A549 (cell line): ENCODE measurements at regions not wholly inside any gene's neighbourhood (a gene's known extent, or its start where the extent isn't known, plus 50 kb on each side); places are given as distances from the start of the nearest gene placed in this dataset.

ENCODE experiments used
- ATAC-seq, 2 experiments: fragments of 200-7000 bp in 1 of 2; fragments of >200 bp in 1 of 2; cut with Nextera tagmentation in 1 of 2; cut with Tn5 transposase in 1 of 2; 3 replicates each; pipeline versions ENCODE4 v1.8.0 to v1.9.1; 2018 to 2020; ENCODE audit warnings: mild to moderate bottlenecking in 1 of 2, moderate library complexity in 1 of 2
- CTCF ChIA-PET: fragments of 300-600 bp; sonication (Branson Sonifier 250); formaldehyde crosslinking; extraction: SDS; loops from one replicate; lab custom pipeline; 2021; ENCODE audit warnings: antibody characterized with exemption, inconsistent platforms; lab: Yijun Ruan, JAX
- POLR2A ChIA-PET: fragments of 350-600 bp; formaldehyde crosslinking; extraction: SDS; loops from one replicate; lab custom pipeline; 2021; ENCODE audit warnings: antibody characterized with exemption, inconsistent platforms; lab: Yijun Ruan, JAX
- DNase-seq, 2 experiments: peaks; one replicate each; pipeline versions ENCODE4 v3.0.0 to v3.0.0-alpha.2; 2011 to 2016; ENCODE audit warnings: low read depth in 1 of 2, low spot score in 1 of 2
- FAIRE-seq: peaks from 2 replicates; lab custom pipeline; 2011; peaks lifted over from hg19 to GRCh38; lab: Jason Lieb, UNC
- H3K27ac ChIP-seq, 2 experiments: fragments of >200 bp; sonication (Bioruptor Twin); formaldehyde crosslinking; 3 replicates each; pipeline ENCODE4 v1.5.1; 2016 to 2017
- H3K4me1 ChIP-seq: fragments of >200 bp; sonication (Bioruptor Twin); formaldehyde crosslinking; 3 replicates; pipeline ENCODE4 v1.6.1; 2016
- H3K4me2 ChIP-seq: fragments of >200 bp; sonication (Bioruptor Twin); formaldehyde crosslinking; 3 replicates; pipeline ENCODE4 v1.6.1; 2016
- H3K4me3 ChIP-seq: fragments of >200 bp; sonication (Bioruptor Twin); formaldehyde crosslinking; 3 replicates; pipeline ENCODE4 v1.5.1; 2016
- H3K9me3 ChIP-seq: fragments of >200 bp; sonication (Bioruptor Twin); formaldehyde crosslinking; 3 replicates; pipeline ENCODE4 v1.6.1; 2016
- BHLHE40 ChIP-seq: IDR thresholded peaks from 2 replicates; pipeline ENCODE4 v1.6.1; 2012; ENCODE audit warnings: low read depth, low read length, inconsistent platforms
- CBX2 ChIP-seq: fragments of 200-600 bp; sonication (generic); IDR thresholded peaks from 2 replicates; pipeline ENCODE4 v1.6.1; 2016; ENCODE audit warnings: low read depth, mild to moderate bottlenecking, borderline replicate concordance
- CHD2 ChIP-seq: fragments of 150-350 bp; IDR thresholded peaks from 2 replicates; pipeline ENCODE4 v1.6.1; 2014; ENCODE audit warnings: low read length; ENCODE audit not compliant: partially characterized antibody
- CHD4 ChIP-seq: fragments of 200-600 bp; sonication (generic); IDR thresholded peaks from 2 replicates; pipeline ENCODE4 v1.6.1; 2016; ENCODE audit warnings: antibody characterized with exemption, mild to moderate bottlenecking, borderline replicate concordance
- E2F6 ChIP-seq: IDR thresholded peaks from 2 replicates; pipeline ENCODE4 v1.6.1; 2012; ENCODE audit warnings: low read depth, borderline replicate concordance
- EHMT2 ChIP-seq: fragments of 200-600 bp; sonication (generic); IDR thresholded peaks from 2 replicates; pipeline ENCODE4 v1.6.1; 2016; ENCODE audit warnings: antibody characterized with exemption, low read depth, mild to moderate bottlenecking, moderate library complexity
- EP300 ChIP-seq, 2 experiments: fragments of >200 bp; sonication (Bioruptor Twin); formaldehyde crosslinking; IDR thresholded peaks; 2 replicates in 1 of 2; 3 replicates in 1 of 2; pipeline ENCODE4 v1.6.1; 2016 to 2017
- ESRRA ChIP-seq: fragments of 150-350 bp; IDR thresholded peaks from 2 replicates; pipeline ENCODE4 v1.6.1; 2014; ENCODE audit warnings: mild to moderate bottlenecking, low read length, borderline replicate concordance
- FOSB ChIP-seq: fragments of 250-450 bp; sonication (Bioruptor Pico); IDR thresholded peaks from 2 replicates; pipeline ENCODE4 v1.5.0; 2020; ENCODE audit warnings: mild to moderate bottlenecking, moderate library complexity
- GATA3 ChIP-seq: IDR thresholded peaks from 2 replicates; pipeline ENCODE4 v1.6.1; 2012; ENCODE audit warnings: borderline replicate concordance
- HEYL ChIP-seq: fragments of 250-450 bp; sonication (Bioruptor Pico); IDR thresholded peaks from 2 replicates; pipeline ENCODE4 v1.8.0; 2021; ENCODE audit warnings: mild to moderate bottlenecking, moderate library complexity
- HOXA7 ChIP-seq: fragments of 250-450 bp; sonication (Bioruptor Pico); IDR thresholded peaks from 2 replicates; pipeline ENCODE4 v1.5.0; 2020; ENCODE audit warnings: mild to moderate bottlenecking, moderate library complexity
- KDM5A ChIP-seq: fragments of 200-600 bp; sonication (generic); IDR thresholded peaks from 2 replicates; pipeline ENCODE4 v1.6.1; 2016; ENCODE audit warnings: antibody characterized with exemption, mild to moderate bottlenecking
- MAZ ChIP-seq: fragments of 150-350 bp; IDR thresholded peaks from 2 replicates; pipeline ENCODE4 v1.6.1; 2014; ENCODE audit warnings: antibody characterized with exemption, low read depth, low read length, borderline replicate concordance
- MYC ChIP-seq: IDR thresholded peaks from 2 replicates; pipeline ENCODE4 v1.6.1; 2012; ENCODE audit warnings: mild to moderate bottlenecking, inconsistent platforms, low read length, improper control_type of control experiment, borderline replicate concordance
- NFE2L2 ChIP-seq: fragments of 150-350 bp; conservative IDR thresholded peaks from 2 replicates; pipeline ENCODE4 v1.6.1; 2014; ENCODE audit warnings: low read length
- NR3C1 ChIP-seq: fragments of >200 bp; sonication (Bioruptor Twin); formaldehyde crosslinking; IDR thresholded peaks from 3 replicates; pipeline ENCODE4 v1.6.1; 2017
- PHF8 ChIP-seq: fragments of 200-600 bp; sonication (generic); IDR thresholded peaks from 2 replicates; pipeline ENCODE4 v1.6.1; 2016; ENCODE audit warnings: low read depth, mild to moderate bottlenecking, antibody characterized with exemption, moderate library complexity, borderline replicate concordance
- RAD21 ChIP-seq, 2 experiments: fragments of >200 bp in 1 of 2; sonication (Bioruptor Twin) in 1 of 2; formaldehyde crosslinking in 1 of 2; IDR thresholded peaks in 1 of 2; conservative IDR thresholded peaks in 1 of 2; 2 replicates in 1 of 2; 3 replicates in 1 of 2; pipeline ENCODE4 v1.6.1; 2012 to 2018; ENCODE audit warnings: inconsistent platforms in 1 of 2
- RARB ChIP-seq: fragments of 250-450 bp; sonication (Bioruptor Pico); IDR thresholded peaks from 2 replicates; pipeline ENCODE4 v1.8.0; 2021; ENCODE audit warnings: mild to moderate bottlenecking, moderate library complexity
- RCOR1 ChIP-seq: fragments of 150-350 bp; IDR thresholded peaks from 2 replicates; pipeline ENCODE4 v1.6.1; 2014; ENCODE audit warnings: antibody characterized with exemption, low read length, low read depth
- REST ChIP-seq: fragments of 200-600 bp; sonication (generic); IDR thresholded peaks from 2 replicates; pipeline ENCODE4 v1.6.1; 2016; ENCODE audit warnings: antibody characterized with exemption, mild to moderate bottlenecking, moderate library complexity
- SMC3 ChIP-seq: fragments of >200 bp; sonication (Bioruptor Twin); formaldehyde crosslinking; IDR thresholded peaks from 3 replicates; pipeline ENCODE4 v1.6.1; 2018; ENCODE audit warnings: inconsistent platforms
- TFCP2L1 ChIP-seq: fragments of 250-450 bp; sonication (Bioruptor Pico); IDR thresholded peaks from 2 replicates; pipeline ENCODE4 v1.5.0; 2021; ENCODE audit warnings: mild to moderate bottlenecking
- ZNF302 ChIP-seq: fragments of 250-450 bp; sonication (Bioruptor Pico); IDR thresholded peaks from 2 replicates; pipeline ENCODE4 v1.9.0; 2021; ENCODE audit warnings: inconsistent platforms, mild to moderate bottlenecking, moderate library complexity
- WGBS: methylation state at CpG from one replicate; pipeline ENCODE4 v1.1.6; 2017; ENCODE audit errors: missing lambda C conversion rate; 5-methylcytosine and 5-hydroxymethylcytosine counted together

DNA sequence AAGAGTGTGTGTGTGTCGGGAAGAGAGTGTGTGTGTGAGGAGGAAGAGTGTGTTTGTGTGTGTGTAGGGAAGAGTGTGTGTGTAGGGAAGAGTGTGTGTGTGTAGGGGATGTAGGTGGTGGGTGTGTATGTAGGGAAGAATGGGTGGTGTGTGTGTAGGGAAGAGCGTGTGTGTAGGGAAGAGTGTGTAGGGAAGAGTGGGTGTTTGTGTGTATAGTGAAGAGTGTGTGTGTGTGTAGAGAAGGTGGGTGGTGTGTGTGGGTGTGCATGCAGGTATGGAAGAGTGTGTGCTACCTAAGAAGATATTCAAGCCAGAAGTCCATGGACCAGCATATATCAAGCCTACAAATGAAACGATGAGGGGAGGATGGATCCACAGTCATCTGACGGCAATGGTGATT, 265.8 kb downstream of the FGF9 start:
- TF ChIP-seq E2F6 (no peak), MYC (no peak), ESRRA (no peak), FOSB (CRISPR knock-in tag) (no peak)
- ChIA-PET CTCF (no interaction called here), POLR2A (no interaction called here)
- ATAC-seq (no peak), DNase-seq (no peak), FAIRE-seq (no peak)
- WGBS: 37% methylated on average over 4 of the region's 4 CpGs
- Histone ChIP-seq H3K27ac (no peak overlapping the region), H3K4me3 (no peak overlapping the region), H3K9me3 (no peaks in the 10 kb centered on the region), H3K4me1 (no peaks in the 10 kb centered on the region), H3K4me2 (no peak overlapping the region)

GRCh38 chr13:21938168-21938567, 267.3 kb downstream of the FGF9 start:
- CTCF ChIA-PET: no interaction called here
- POLR2A ChIA-PET: no interaction called here
- no peak overlapping the region for H3K27ac ChIP-seq
- no peaks in the 10 kb centered on the region for H3K9me3 ChIP-seq
- TF ChIP-seq KDM5A (no peak), RAD21 (conservative IDR thresholded peaks at IDR 0.05 in 1 of 2, IDR thresholded peaks at IDR 0.05 in 1 of 2) (no peak), REST (no peak), PHF8 (no peak), BHLHE40 (no peak), HOXA7 (no peak), NFE2L2 (no peak), RCOR1 (no peak), GATA3 (no peak)
- DNase-seq (no peak), FAIRE-seq (no peak), ATAC-seq (no peak)
- 24% methylated on average over 6 of the region's 6 CpGs for WGBS
- no peak overlapping the region for H3K4me3 ChIP-seq
- no peak overlapping the region for H3K4me2 ChIP-seq
- H3K4me1 ChIP-seq: no peaks in the 10 kb centered on the region

DNA sequence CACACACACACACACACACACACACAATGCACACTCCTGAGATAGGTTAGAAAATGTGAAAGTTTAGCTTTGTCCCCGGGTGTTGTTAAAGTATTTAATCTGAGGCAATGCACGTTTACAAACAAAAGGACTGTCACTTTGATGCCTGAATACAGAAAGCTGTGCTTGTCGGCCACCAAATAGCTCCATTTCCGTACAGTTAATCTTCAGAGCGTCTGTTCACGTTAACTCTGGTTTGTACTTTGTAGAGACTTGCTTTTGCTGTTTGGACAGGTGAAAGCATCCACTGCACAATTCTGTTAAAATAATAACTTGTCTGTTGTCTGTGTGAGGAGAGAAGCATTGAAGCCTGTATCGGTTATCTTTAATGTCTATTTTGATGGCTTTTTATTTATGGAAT, 267.8 kb downstream of the FGF9 start:
- H3K27ac ChIP-seq: no peak overlapping the region
- H3K4me1 ChIP-seq: no peaks in the 10 kb centered on the region
- no peaks in the 10 kb centered on the region for H3K9me3 ChIP-seq
- no peak for DNase-seq
- H3K4me3 ChIP-seq: no peak overlapping the region
- FAIRE-seq: no peak
- H3K4me2 ChIP-seq: no peak overlapping the region
- no peak for ATAC-seq
- WGBS: 38% methylated on average over 7 of the region's 7 CpGs
- TF ChIP-seq CHD2 (no peak), RCOR1 (no peak), HEYL (CRISPR knock-in tag) (no peak), EP300 (IDR thresholded peaks at IDR 0.05) (no peak), NR3C1 (no peak), CHD4 (no peak), TFCP2L1 (no peak), ZNF302 (CRISPR knock-in tag) (no peak), SMC3 (no peak), CBX2 (no peak), FOSB (CRISPR knock-in tag) (no peak), RARB (CRISPR knock-in tag) (no peak), EHMT2 (no peak), MAZ (no peak)
- ChIA-PET CTCF (no interaction called here), POLR2A (no interaction called here)
